HS-27A (cell line): ENCODE measurements at regions not wholly inside any gene's neighbourhood (a gene's known extent, or its start where the extent isn't known, plus 50 kb on each side); places are given as distances from the start of the nearest gene placed in this dataset.

Source experiments
- DNase-seq: peaks from one replicate; pipeline ENCODE4 v3.0.0-alpha.2; 2012; ENCODE audit warnings: low read depth, missing footprints

DNA sequence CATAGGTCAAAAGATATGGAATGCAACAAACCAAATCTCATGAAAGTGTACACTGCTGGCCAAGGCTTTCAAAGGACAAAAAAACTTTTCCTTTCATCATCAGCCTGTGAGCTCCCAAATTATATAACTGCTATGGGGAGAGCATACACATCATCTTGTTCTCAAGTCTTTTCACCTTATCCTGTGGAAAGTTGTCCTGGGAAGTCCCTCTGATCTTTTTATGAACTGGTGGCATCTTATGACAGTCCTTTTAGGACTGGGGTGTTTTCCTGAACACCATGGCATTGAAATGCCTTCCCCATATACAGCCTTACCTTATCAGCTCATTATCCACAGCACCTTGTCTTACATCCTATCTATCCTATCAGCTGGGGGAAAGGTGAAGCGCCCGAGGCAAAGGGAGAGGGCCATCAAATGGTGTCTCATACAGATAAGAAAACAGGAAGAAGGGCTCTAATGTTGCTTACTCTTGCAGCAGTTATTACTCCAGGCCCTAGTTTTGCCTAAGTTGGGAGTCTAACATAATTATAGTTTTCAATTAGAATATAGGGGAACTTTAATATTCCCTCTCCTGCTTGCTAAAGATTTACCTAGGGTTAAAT lies 61.5 kb upstream of the GOLIM4 start:
- DNase-seq = no peak

GRCh38 chr3:168156479-168156878 lies 60.8 kb upstream of the GOLIM4 start:
- no peak for DNase-seq

DNA sequence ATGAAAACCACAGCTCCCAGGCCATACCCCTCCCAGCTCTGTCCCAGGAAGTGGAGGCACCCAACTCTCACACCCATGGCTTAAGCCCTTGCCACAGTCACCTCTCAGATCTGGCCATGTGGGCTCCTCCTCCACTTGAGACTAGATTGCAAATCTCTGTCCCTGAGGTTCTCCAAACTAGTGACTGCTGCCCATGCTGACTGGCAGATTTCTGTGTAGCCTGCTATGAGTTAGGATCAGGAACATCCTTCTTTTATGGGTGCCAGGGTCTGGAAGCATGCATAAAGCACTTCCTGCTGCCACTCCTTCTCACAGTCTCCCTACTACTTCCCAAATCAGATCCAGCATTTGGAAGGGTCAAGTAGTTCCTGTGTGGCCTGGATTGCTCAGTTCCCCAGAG lies 59.6 kb upstream of the GOLIM4 start:
- DNase-seq = no peak

DNA sequence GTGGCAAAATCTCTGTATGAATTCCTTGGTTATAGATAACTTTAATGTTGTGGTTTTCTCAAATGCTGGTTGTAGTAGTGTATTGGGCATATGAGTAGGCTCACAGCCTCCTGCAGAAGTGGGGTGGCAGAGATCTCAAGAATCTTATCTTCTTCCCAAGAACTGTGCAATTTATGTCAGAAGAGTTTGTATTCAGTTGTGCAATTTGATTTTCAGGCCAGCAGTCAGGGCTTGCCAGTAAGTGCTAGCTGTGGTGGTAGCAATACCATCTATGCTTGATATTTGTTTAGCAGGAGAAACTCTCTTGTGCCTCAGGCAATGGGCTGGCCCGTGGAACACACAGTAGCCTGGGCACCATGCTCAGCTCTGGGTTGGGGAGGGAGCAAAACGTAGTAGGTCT lies 58.4 kb upstream of the GOLIM4 start:
- no peak for DNase-seq

DNA sequence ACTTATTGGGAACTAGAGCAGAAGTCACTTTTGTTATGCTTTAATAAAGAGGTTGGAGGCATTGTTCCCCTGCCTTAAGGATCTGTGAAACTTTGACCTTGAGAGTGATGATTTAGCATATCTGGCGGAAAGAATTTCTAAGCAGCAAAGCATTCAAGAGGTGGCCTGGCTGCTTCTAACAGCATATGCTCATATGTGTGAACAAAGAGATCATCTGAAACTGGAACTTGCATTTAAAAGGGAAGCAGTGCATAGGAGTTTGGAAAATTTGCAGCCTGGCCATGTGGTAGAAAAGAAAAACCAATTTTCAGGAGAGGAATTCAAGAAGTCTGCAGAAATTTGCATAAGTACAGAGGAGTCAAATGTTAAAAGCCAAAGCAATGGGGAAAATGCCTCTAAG lies 56.4 kb upstream of the GOLIM4 start:
- DNase-seq = no peak
